Astrocyte of the spinal cord (primary cell): ENCODE measurements at regions not wholly inside any gene's neighbourhood (a gene's known extent, or its start where the extent isn't known, plus 50 kb on each side); places are given as distances from the start of the nearest gene placed in this dataset.

Experiments used
- DNase-seq: peaks from one replicate; pipeline ENCODE4 v3.0.0; 2011; ENCODE audit warnings: low read depth, low spot score
- H3K4me3 ChIP-seq: 2 replicates; pipeline ENCODE4 v1.5.1; 2011; ENCODE audit warnings: low read depth, mild to moderate bottlenecking, low read length, moderate library complexity
- CTCF ChIP-seq: IDR thresholded peaks from 2 replicates; pipeline ENCODE4 v1.5.1; 2012; ENCODE audit warnings: low read depth, mild to moderate bottlenecking, low read length, inconsistent platforms
- in situ Hi-C: cut with HindIII; loops from 2 replicates; pipeline ENCODE4 v1.10.0; 2017; ENCODE audit warnings: low sequenced_read_pairs

GRCh38 chr9:73219985-73220626 lies 68.4 kb downstream of the ANXA1 start:
- TF ChIP-seq CTCF: no peak
- H3K4me3 ChIP-seq: no peak overlapping the region
- in situ Hi-C loops: no loop called here
- peak; percentile 63 for DNase-seq

GRCh38 chr9:73223594-73223993 lies 71.9 kb downstream of the ANXA1 start:
- in situ Hi-C loops: no loop called here
- TF ChIP-seq CTCF: no peak
- H3K4me3 ChIP-seq: no peak overlapping the region
- DNase-seq: no peak

- TF ChIP-seq CTCF: no peak
- in situ Hi-C loops: no loop called here
- DNase-seq: no peak
- no peak overlapping the region for H3K4me3 ChIP-seq
Observed at GRCh38 chr9:73229543-73229942, 77.9 kb downstream of the ANXA1 start.

GRCh38 chr9:73230251-73230650 lies 78.6 kb downstream of the ANXA1 start:
- DNase-seq: peak; percentile 13
- in situ Hi-C loops: no loop called here
- no peak overlapping the region for H3K4me3 ChIP-seq
- TF ChIP-seq CTCF: no peak

GRCh38 chr9:73231203-73231602 lies 79.5 kb downstream of the ANXA1 start:
- TF ChIP-seq CTCF: no peak
- in situ Hi-C loops: no loop called here
- no peak for DNase-seq
- no peak overlapping the region for H3K4me3 ChIP-seq

- no peak overlapping the region for H3K4me3 ChIP-seq
- TF ChIP-seq CTCF: no peak
- in situ Hi-C loops: no loop called here
- DNase-seq: no peak
Observed at GRCh38 chr9:73233359-73234007, 81.8 kb downstream of the ANXA1 start.
